H1 (cell line): ENCODE measurements at regions not wholly inside any gene's neighbourhood (a gene's known extent, or its start where the extent isn't known, plus 50 kb on each side); places are given as distances from the start of the nearest gene placed in this dataset.

ENCODE experiments used
- CTCF ChIA-PET: fragments of 300-600 bp; sonication (Branson Sonifier 250); formaldehyde crosslinking; loops from one replicate; lab custom pipeline; 2021; ENCODE audit not compliant: partially characterized antibody; lab: Charles Lee
- POLR2A ChIA-PET: fragments of 300-600 bp; sonication (Branson Sonifier 250); formaldehyde crosslinking; loops from one replicate; lab custom pipeline; 2021; ENCODE audit warnings: inconsistent platforms; ENCODE audit not compliant: partially characterized antibody; lab: Charles Lee
- DNase-seq, 2 experiments: peaks; one replicate each; pipeline versions ENCODE4 v3.0.0 to v3.0.0-alpha.2; 2010 to 2022; ENCODE audit warnings: low spot score in 2 of 2, low read depth in 1 of 2, mixed read lengths in 1 of 2
- FAIRE-seq: peaks from 2 replicates; lab custom pipeline; 2011; peaks lifted over from hg19 to GRCh38; lab: Jason Lieb, UNC
- H2AFZ ChIP-seq: 2 replicates; pipeline ENCODE4 v1.8.1; 2012; ENCODE audit warnings: low read length, inconsistent platforms
- H2AK5ac ChIP-seq: 2 replicates; pipeline ENCODE4 v1.6.1; 2013; ENCODE audit warnings: low read depth, low read length
- H2BK120ac ChIP-seq: replicated peaks from 2 replicates; pipeline ENCODE3; 2013; ENCODE audit warnings: low read depth, low read length, inconsistent platforms
- H2BK12ac ChIP-seq: 2 replicates; pipeline ENCODE4 v1.6.1; 2013; ENCODE audit warnings: low read depth, low read length
- H2BK15ac ChIP-seq: 2 replicates; pipeline ENCODE4 v1.6.1; 2013; ENCODE audit warnings: low read length
- H2BK20ac ChIP-seq: 2 replicates; pipeline ENCODE4 v1.6.1; 2013; ENCODE audit warnings: low read length
- H2BK5ac ChIP-seq: 2 replicates; pipeline ENCODE4 v1.6.1; 2013; ENCODE audit warnings: low read depth, low read length
- H3K14ac ChIP-seq: 2 replicates; pipeline ENCODE4 v1.6.1; 2013; ENCODE audit warnings: inconsistent platforms; ENCODE audit not compliant: insufficient read length
- H3K18ac ChIP-seq: 2 replicates; pipeline ENCODE4 v1.6.1; 2013; ENCODE audit warnings: low read length; ENCODE audit errors: extremely low read depth
- H3K23ac ChIP-seq: 2 replicates; pipeline ENCODE4 v1.6.1; 2013; ENCODE audit warnings: inconsistent platforms; ENCODE audit not compliant: insufficient read length
- H3K23me2 ChIP-seq: 2 replicates; pipeline ENCODE4 v1.6.1; 2013; ENCODE audit warnings: low read depth, low read length
- H3K27ac ChIP-seq: 2 replicates; pipeline ENCODE4 v1.6.1; 2011; ENCODE audit warnings: low read depth, low read length, inconsistent platforms
- H3K27me3 ChIP-seq, 4 experiments: replicated peaks in 1 of 4; 1 replicate in 1 of 4; 2 replicates in 3 of 4; pipeline versions ENCODE4 v1.6.1 to v1.8.1; 2011 to 2013; ENCODE audit warnings: low read length in 3 of 4, mild to moderate bottlenecking in 3 of 4, inconsistent platforms in 2 of 4, mixed read lengths in 2 of 4, moderate library complexity in 1 of 4; ENCODE audit not compliant: control insufficient read depth in 3 of 4, insufficient read depth in 3 of 4; ENCODE audit errors: extremely low read depth in 1 of 4
- H3K36me3 ChIP-seq, 4 experiments: 2 replicates each; pipeline versions ENCODE4 v1.6.1 to v1.8.1; 2011 to 2013; ENCODE audit warnings: mild to moderate bottlenecking in 4 of 4, low read length in 3 of 4, moderate library complexity in 2 of 4, control low read depth in 1 of 4, inconsistent platforms in 1 of 4; ENCODE audit not compliant: insufficient read depth in 4 of 4, control insufficient read depth in 2 of 4
- H3K4ac ChIP-seq: replicated peaks from 2 replicates; pipeline ENCODE3; 2013; ENCODE audit warnings: low read length, low read depth, mixed read lengths, inconsistent platforms; ENCODE audit not compliant: insufficient read length
- H3K4me1 ChIP-seq, 4 experiments: replicated peaks in 1 of 4; 1 replicate in 1 of 4; 2 replicates in 3 of 4; pipeline versions ENCODE4 v1.6.1 to v1.8.1; 2011 to 2013; ENCODE audit warnings: low read length in 3 of 4, inconsistent platforms in 2 of 4, mixed read lengths in 1 of 4; ENCODE audit not compliant: insufficient read depth in 4 of 4, control insufficient read depth in 3 of 4
- H3K4me2 ChIP-seq, 2 experiments: 2 replicates each; pipeline versions ENCODE4 v1.6.1 to v1.8.1; 2011 to 2013; ENCODE audit warnings: low read depth in 2 of 2, low read length in 2 of 2, control low read depth in 1 of 2, inconsistent platforms in 1 of 2, mild to moderate bottlenecking in 1 of 2; ENCODE audit not compliant: insufficient read depth in 1 of 2
- H3K4me3 ChIP-seq, 4 experiments: fragments of 200-600, 300-600 bp in 1 of 4; sonication (generic), shearing (Covaris generic), sonication (Bioruptor Twin) in 1 of 4; 2 replicates each; pipeline versions ENCODE4 v1.5.1 to v1.8.1; 2011 to 2016; ENCODE audit warnings: low read length in 4 of 4, low read depth in 3 of 4, control low read depth in 2 of 4, inconsistent platforms in 2 of 4, mild to moderate bottlenecking in 2 of 4, mixed read lengths in 1 of 4, moderate library complexity in 1 of 4; ENCODE audit not compliant: insufficient read depth in 2 of 4; ENCODE audit errors: extremely low read depth in 1 of 4
- H3K56ac ChIP-seq: replicated peaks from 2 replicates; pipeline ENCODE3; 2013; ENCODE audit warnings: low read depth, mild to moderate bottlenecking, mixed read lengths, low read length, inconsistent platforms; ENCODE audit not compliant: insufficient read length
- H3K79me1 ChIP-seq: 2 replicates; pipeline ENCODE4 v1.6.1; 2013; ENCODE audit warnings: low read depth, low read length, control low read depth
- H3K79me2 ChIP-seq, 2 experiments: 2 replicates each; pipeline versions ENCODE4 v1.6.1 to v1.8.1; 2012 to 2013; ENCODE audit warnings: low read length in 2 of 2, mild to moderate bottlenecking in 2 of 2, inconsistent platforms in 1 of 2; ENCODE audit not compliant: insufficient read depth in 2 of 2, control insufficient read depth in 1 of 2
- H3K9ac ChIP-seq, 4 experiments: replicated peaks in 1 of 4; 1 replicate in 1 of 4; 2 replicates in 3 of 4; pipeline versions ENCODE4 v1.6.1 to v1.8.1; 2011 to 2013; ENCODE audit warnings: low read depth in 3 of 4, low read length in 3 of 4, control low read depth in 2 of 4, mild to moderate bottlenecking in 2 of 4, moderate library complexity in 2 of 4, inconsistent platforms in 1 of 4; ENCODE audit errors: extremely low read depth in 1 of 4
- H3K9me3 ChIP-seq, 2 experiments: 2 replicates each; pipeline versions ENCODE4 v1.6.1 to v1.8.1; 2012 to 2013; ENCODE audit warnings: mild to moderate bottlenecking in 2 of 2, moderate library complexity in 2 of 2, control low read depth in 1 of 2, inconsistent platforms in 1 of 2, low read depth in 1 of 2, low read length in 1 of 2, mixed read lengths in 1 of 2; ENCODE audit not compliant: insufficient read depth in 2 of 2
- H4K20me1 ChIP-seq, 2 experiments: replicated peaks in 1 of 2; 2 replicates each; pipeline versions ENCODE3 to v1.8.1; 2011 to 2013; ENCODE audit warnings: inconsistent platforms in 2 of 2, low read length in 2 of 2, mild to moderate bottlenecking in 1 of 2; ENCODE audit not compliant: insufficient read depth in 2 of 2, control insufficient read depth in 1 of 2
- H4K5ac ChIP-seq: 2 replicates; pipeline ENCODE4 v1.6.1; 2013; ENCODE audit warnings: low read length, low read depth, mixed read lengths, inconsistent platforms; ENCODE audit not compliant: insufficient read length
- H4K8ac ChIP-seq: 2 replicates; pipeline ENCODE4 v1.8.0; 2013; ENCODE audit warnings: mild to moderate bottlenecking, moderate library complexity, low read length, inconsistent platforms; ENCODE audit not compliant: insufficient read depth; ENCODE audit errors: extremely low read depth
- H4K91ac ChIP-seq: replicated peaks from 2 replicates; pipeline ENCODE3; 2013; ENCODE audit warnings: low read length, mixed read lengths, inconsistent platforms; ENCODE audit not compliant: insufficient read length
- ASH2L ChIP-seq: fragments of 200-600, 300-600 bp; sonication (generic); IDR thresholded peaks from one replicate; pipeline ENCODE4 v1.7.1; 2017; ENCODE audit warnings: low read length
- CHD2 ChIP-seq: IDR thresholded peaks from 2 replicates; pipeline ENCODE4 v1.6.1; 2012; ENCODE audit warnings: low read length, improper control_type of control experiment
- EGR1 ChIP-seq: IDR thresholded peaks from 2 replicates; pipeline ENCODE4 v1.6.1; 2011; ENCODE audit warnings: low read depth, low read length, borderline replicate concordance
- NANOG ChIP-seq: IDR thresholded peaks from 2 replicates; pipeline ENCODE4 v1.6.1; 2011; ENCODE audit warnings: low read length, low read depth, mild to moderate bottlenecking, inconsistent platforms; ENCODE audit not compliant: insufficient read depth, poor library complexity, severe bottlenecking
- RBBP5 ChIP-seq: IDR thresholded peaks from 2 replicates; pipeline ENCODE4 v1.7.1; 2012; ENCODE audit warnings: low read depth, mild to moderate bottlenecking, inconsistent platforms, low read length, moderate library complexity, borderline replicate concordance
- RFX5 ChIP-seq: IDR thresholded peaks from 2 replicates; pipeline ENCODE4 v1.6.1; 2011; ENCODE audit warnings: low read depth, low read length, improper control_type of control experiment, borderline replicate concordance
- SP1 ChIP-seq: IDR thresholded peaks from 2 replicates; pipeline ENCODE4 v1.6.1; 2011; ENCODE audit warnings: low read depth, low read length
- SP4 ChIP-seq: IDR thresholded peaks from 2 replicates; pipeline ENCODE4 v1.6.1; 2012; ENCODE audit warnings: low read length, inconsistent platforms
- TBP ChIP-seq: IDR thresholded peaks from 2 replicates; pipeline ENCODE4 v1.6.1; 2011; ENCODE audit warnings: low read depth, low read length, improper control_type of control experiment
- TF ChIP-seq, protein P1 (sequence below): IDR thresholded peaks from 2 replicates; pipeline ENCODE4 v1.6.1; 2012; ENCODE audit warnings: inconsistent platforms

DNA sequence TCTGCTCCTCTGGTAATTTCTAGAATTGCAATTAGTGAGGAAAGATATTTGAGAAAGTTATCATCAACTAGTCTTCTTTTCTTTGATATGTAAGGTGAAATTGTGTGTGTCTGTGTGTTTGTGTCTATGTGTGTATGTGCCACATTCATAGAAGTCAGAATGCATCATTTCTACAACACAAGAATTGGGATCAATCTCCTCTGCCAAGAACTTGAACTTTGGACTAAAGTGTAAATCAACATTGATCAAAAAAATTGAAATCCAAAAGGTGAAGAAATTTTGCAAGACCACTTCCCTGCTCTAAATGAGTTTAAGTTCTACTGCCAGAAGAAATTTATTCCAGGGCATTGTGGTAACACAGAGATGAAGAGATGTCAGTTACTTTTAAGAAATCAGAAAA is 1072.8 kb downstream of the GRM8 start:
- no peak for DNase-seq
- Histone ChIP-seq H3K23me2 (no peaks in the 10 kb centered on the region), H3K4me1 (no peaks in the 10 kb centered on the region), H2BK15ac (no peak overlapping the region), H3K14ac (no peak overlapping the region), H4K8ac (no peak overlapping the region), H3K56ac (no peak overlapping the region), H3K9ac (no peak overlapping the region), H3K9me3 (no peaks in the 10 kb centered on the region), H3K4me3 (no peak overlapping the region), H4K20me1 (no peaks in the 10 kb centered on the region), H3K18ac (no peak overlapping the region), H3K36me3 (no peaks in the 10 kb centered on the region), H3K4ac (no peak overlapping the region), H3K27me3 (no peaks in the 10 kb centered on the region), H2BK12ac (no peak overlapping the region), H3K27ac (no peak overlapping the region), H2AFZ (no peak overlapping the region), H2AK5ac (no peak overlapping the region), H2BK20ac (no peak overlapping the region), H4K5ac (no peak overlapping the region), H3K4me2 (no peak overlapping the region), H3K79me1 (no peaks in the 10 kb centered on the region), H4K91ac (no peak overlapping the region), H2BK5ac (no peak overlapping the region), H3K79me2 (no peaks in the 10 kb centered on the region), H2BK120ac (no peak overlapping the region), H3K23ac (no peak overlapping the region)
- ChIA-PET CTCF (no interaction called here), POLR2A (no interaction called here)
- no peak for FAIRE-seq
- TF ChIP-seq EGR1: no peak
- TF ChIP-seq NANOG: no peak
- TF ChIP-seq, protein P1, sequence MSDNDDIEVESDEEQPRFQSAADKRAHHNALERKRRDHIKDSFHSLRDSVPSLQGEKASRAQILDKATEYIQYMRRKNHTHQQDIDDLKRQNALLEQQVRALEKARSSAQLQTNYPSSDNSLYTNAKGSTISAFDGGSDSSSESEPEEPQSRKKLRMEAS: no peak
- TF ChIP-seq TBP: no peak
- TF ChIP-seq CHD2: no peak
- TF ChIP-seq ASH2L: no peak
- TF ChIP-seq RBBP5: no peak
- TF ChIP-seq SP1: no peak
- no peak for TF ChIP-seq RFX5
- no peak for TF ChIP-seq SP4
